ENCODE measurements at regions not wholly inside any gene's neighbourhood (a gene's known extent, or its start where the extent isn't known, plus 50 kb on each side); places are given as distances from the start of the nearest gene placed in this dataset.

GRCh38 chr14:26128931-26129671, 468.7 kb downstream of the NOVA1 start:
- DNase-seq (ENCODE audit: low spot score): no peak

GRCh38 chr14:26124896-26125438, 472.9 kb downstream of the NOVA1 start:
- DNase-seq (ENCODE audit: low spot score): no peak

- no peak for DNase-seq (ENCODE audit: low spot score)
Measured at GRCh38 chr14:26123459-26123858, 474.4 kb downstream of the NOVA1 start.

GRCh38 chr14:26121181-26121580, 476.7 kb downstream of the NOVA1 start:
- no peak for DNase-seq (ENCODE audit: low spot score)

- DNase-seq (ENCODE audit: low spot score): no peak
Measured at GRCh38 chr14:26113911-26114640, 483.8 kb downstream of the NOVA1 start.

- DNase-seq (ENCODE audit: low spot score): no peak
Measured at GRCh38 chr14:26104717-26105116, 493.1 kb downstream of the NOVA1 start.

GRCh38 chr14:26097852-26098251, 500.0 kb downstream of the NOVA1 start:
- no peak for DNase-seq (ENCODE audit: low spot score)

GRCh38 chr14:26088275-26088674, 509.6 kb downstream of the NOVA1 start:
- no peak for DNase-seq (ENCODE audit: low spot score)

- no peak for DNase-seq (ENCODE audit: low spot score)
Measured at GRCh38 chr14:26081043-26081442, 516.8 kb downstream of the NOVA1 start.

- no peak for DNase-seq (ENCODE audit: low spot score)
Measured at GRCh38 chr14:26078561-26078960, 519.3 kb downstream of the NOVA1 start.

- DNase-seq (ENCODE audit: low spot score): no peak
Measured at GRCh38 chr14:26074892-26075291, 522.9 kb downstream of the NOVA1 start.

- DNase-seq (ENCODE audit: low spot score): no peak
Measured at GRCh38 chr14:26070443-26070842, 527.4 kb downstream of the NOVA1 start.

- no peak for DNase-seq (ENCODE audit: low spot score)
Measured at GRCh38 chr14:26067786-26068459, 529.9 kb downstream of the NOVA1 start.

GRCh38 chr14:26067341-26067740, 530.5 kb downstream of the NOVA1 start:
- no peak for DNase-seq (ENCODE audit: low spot score)

GRCh38 chr14:26056036-26056616, 541.7 kb downstream of the NOVA1 start:
- DNase-seq (ENCODE audit: low spot score): no peak

GRCh38 chr14:26032348-26032747, 565.5 kb downstream of the NOVA1 start:
- no peak for DNase-seq (ENCODE audit: low spot score)

- no peak for DNase-seq (ENCODE audit: low spot score)
Measured at GRCh38 chr14:26026384-26026783, 571.4 kb downstream of the NOVA1 start.

- no peak for DNase-seq (ENCODE audit: low spot score)
Measured at GRCh38 chr14:26023967-26024366, 573.9 kb downstream of the NOVA1 start.

GRCh38 chr14:26021759-26022158, 576.1 kb downstream of the NOVA1 start:
- DNase-seq (ENCODE audit: low spot score): no peak

- DNase-seq (ENCODE audit: low spot score): no peak
Measured at GRCh38 chr14:26017270-26017669, 580.6 kb downstream of the NOVA1 start.

- DNase-seq (ENCODE audit: low spot score): no peak
Measured at GRCh38 chr14:26008290-26008689, 589.5 kb downstream of the NOVA1 start.

- no peak for DNase-seq (ENCODE audit: low spot score)
Measured at GRCh38 chr14:26004342-26004741, 593.5 kb downstream of the NOVA1 start.
